ENCODE measurements at regions not wholly inside any gene's neighbourhood (a gene's known extent, or its start where the extent isn't known, plus 50 kb on each side); places are given as distances from the start of the nearest gene placed in this dataset.
"Not testable (repeated sequence)": the region's sequence is repeated elsewhere in the genome, so short reads cannot be mapped to it uniquely, and the experiment has no call there.

DNA sequence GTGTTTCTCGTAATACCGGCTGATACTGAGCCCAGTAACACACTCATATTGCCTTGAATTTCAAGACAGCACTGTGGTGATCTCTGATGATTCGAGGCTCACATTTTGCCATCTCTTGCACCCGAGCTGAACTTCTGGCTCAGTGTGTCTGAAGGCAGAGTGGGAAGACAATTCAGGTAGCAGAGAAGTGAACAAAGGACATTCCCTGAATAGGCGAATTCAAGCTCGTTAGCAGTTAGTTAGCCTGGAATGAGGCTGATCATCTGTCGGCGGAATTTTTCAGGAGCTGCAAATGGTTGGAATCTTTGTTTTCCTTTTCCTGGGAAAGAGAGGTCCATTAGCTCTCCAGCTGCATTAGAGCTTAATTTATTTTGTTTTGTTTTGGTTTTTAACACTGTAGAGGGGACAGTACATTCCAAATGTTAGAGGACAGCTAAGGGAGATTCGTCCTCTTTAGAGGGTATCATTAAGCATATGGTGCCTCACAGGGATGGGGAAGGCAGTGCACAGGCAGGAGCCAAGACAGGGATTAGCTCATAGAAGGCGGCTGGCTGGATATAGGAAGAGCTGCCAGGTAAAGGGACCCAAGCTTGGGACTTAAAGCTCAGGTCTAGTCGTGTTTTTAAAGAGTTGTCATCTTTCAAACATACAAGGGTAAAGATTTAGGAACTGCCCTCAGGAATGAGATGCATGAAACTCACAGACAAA lies 119.7 kb upstream of the DLG1 start:
- Histone ChIP-seq H3K36me3 (no peaks in the 10 kb centered on the region), H3K4me1 (no peaks in the 10 kb centered on the region), H3K27ac (no peak overlapping the region), H3K27me3 (no peaks in the 10 kb centered on the region), H3K9me3 (no peaks in the 10 kb centered on the region), H3K4me3 (no peak overlapping the region)
- WGBS (ENCODE audit: insufficient coverage, low coverage, low lambda C conversion rate, missing lambda C conversion rate): 54% methylated on average over 8 of the region's 11 CpGs
- ATAC-seq: no peak
- intact Hi-C loops (cut with DNase I): no loop called here
- TF ChIP-seq POLR2A (IDR thresholded peaks at IDR 0.05): no peak
- TF ChIP-seq, protein P1, sequence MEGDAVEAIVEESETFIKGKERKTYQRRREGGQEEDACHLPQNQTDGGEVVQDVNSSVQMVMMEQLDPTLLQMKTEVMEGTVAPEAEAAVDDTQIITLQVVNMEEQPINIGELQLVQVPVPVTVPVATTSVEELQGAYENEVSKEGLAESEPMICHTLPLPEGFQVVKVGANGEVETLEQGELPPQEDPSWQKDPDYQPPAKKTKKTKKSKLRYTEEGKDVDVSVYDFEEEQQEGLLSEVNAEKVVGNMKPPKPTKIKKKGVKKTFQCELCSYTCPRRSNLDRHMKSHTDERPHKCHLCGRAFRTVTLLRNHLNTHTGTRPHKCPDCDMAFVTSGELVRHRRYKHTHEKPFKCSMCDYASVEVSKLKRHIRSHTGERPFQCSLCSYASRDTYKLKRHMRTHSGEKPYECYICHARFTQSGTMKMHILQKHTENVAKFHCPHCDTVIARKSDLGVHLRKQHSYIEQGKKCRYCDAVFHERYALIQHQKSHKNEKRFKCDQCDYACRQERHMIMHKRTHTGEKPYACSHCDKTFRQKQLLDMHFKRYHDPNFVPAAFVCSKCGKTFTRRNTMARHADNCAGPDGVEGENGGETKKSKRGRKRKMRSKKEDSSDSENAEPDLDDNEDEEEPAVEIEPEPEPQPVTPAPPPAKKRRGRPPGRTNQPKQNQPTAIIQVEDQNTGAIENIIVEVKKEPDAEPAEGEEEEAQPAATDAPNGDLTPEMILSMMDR (IDR thresholded peaks at IDR 0.05): no peak
- DNase-seq: no peak

DNA sequence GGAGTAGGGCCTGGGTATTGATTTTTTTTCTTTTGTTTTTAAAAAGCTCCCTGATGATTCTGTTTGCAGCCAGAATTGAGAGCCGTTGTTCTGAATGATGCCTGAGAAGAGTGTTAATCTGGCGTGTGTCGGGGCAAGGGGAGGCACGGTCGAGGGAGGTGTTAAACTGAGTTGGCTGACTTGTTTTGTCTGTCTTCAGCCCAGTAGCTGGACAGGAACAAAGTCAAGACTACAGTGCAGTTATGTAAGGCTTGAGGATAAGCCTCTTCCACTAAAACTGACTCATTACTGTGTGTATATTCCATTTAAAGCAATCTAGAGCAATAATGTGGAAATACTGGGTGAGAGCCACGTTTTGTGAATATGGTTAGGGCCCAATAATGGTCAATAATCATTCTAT lies 119.0 kb upstream of the DLG1 start:
- Histone ChIP-seq H3K9me3 (no peaks in the 10 kb centered on the region), H3K27ac (no peak overlapping the region), H3K4me1 (no peaks in the 10 kb centered on the region), H3K36me3 (no peaks in the 10 kb centered on the region), H3K27me3 (no peaks in the 10 kb centered on the region), H3K4me3 (no peak overlapping the region)
- DNase-seq: no peak
- TF ChIP-seq POLR2A (IDR thresholded peaks at IDR 0.05): no peak
- TF ChIP-seq, protein P1 (IDR thresholded peaks at IDR 0.05): no peak
- ATAC-seq: peak; percentile 44 to 74 (median 51)
- intact Hi-C loops (cut with DNase I): no loop called here
- WGBS (ENCODE audit: insufficient coverage, low coverage, low lambda C conversion rate, missing lambda C conversion rate): 22% methylated on average over 5 of the region's 6 CpGs

DNA sequence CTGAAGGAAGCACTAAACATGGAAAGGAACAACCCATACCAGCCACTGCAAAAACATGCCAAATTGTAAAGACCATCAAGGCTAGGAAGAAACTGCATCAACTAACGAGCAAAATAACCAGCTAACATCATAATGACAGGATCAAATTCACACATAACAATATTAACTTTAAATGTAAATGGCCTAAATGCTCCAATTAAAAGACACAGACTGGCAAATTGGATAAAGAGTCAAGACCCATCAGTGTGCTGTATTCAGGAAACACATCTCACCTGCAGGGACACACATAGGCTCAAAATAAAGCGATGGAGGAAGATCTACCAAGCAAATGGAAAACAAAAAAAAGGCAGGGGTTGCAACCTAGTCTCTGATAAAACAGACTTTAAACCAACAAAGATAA lies 113.5 kb upstream of the DLG1 start:
- 72% methylated on average over 2 of the region's 2 CpGs for WGBS (ENCODE audit: insufficient coverage, low coverage, low lambda C conversion rate, missing lambda C conversion rate)
- H3K4me1 ChIP-seq; H3K9me3 ChIP-seq; intact Hi-C loops (cut with DNase I); ATAC-seq; H3K4me3 ChIP-seq; DNase-seq; H3K36me3 ChIP-seq; H3K27me3 ChIP-seq; H3K27ac ChIP-seq: not testable (repeated sequence)

DNA sequence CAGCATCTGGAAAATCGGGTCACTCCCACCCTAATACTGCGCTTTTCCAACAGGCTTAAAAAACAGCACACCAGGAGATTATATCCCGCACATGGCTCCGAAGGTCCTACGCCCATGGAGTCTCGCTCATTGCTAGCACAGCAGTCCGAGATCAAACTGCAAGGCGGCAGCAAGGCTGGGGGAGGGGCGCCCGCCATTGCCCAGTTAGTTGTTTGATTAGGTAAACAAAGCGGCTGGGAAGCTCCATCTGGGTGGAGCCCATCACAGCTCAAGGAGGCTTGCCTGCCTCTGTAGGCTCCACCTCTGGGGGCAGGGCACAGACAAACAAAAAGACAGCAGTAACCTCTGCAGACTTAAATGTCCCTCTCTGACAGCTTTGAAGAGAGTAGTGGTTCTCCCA lies 111.8 kb upstream of the DLG1 start:
- WGBS (ENCODE audit: insufficient coverage, low coverage, low lambda C conversion rate, missing lambda C conversion rate): 93% methylated on average over 7 of the region's 11 CpGs
- DNase-seq; intact Hi-C loops (cut with DNase I); ATAC-seq; H3K4me3 ChIP-seq; H3K27ac ChIP-seq; H3K27me3 ChIP-seq; H3K36me3 ChIP-seq; H3K9me3 ChIP-seq; H3K4me1 ChIP-seq: not testable (repeated sequence)

DNA sequence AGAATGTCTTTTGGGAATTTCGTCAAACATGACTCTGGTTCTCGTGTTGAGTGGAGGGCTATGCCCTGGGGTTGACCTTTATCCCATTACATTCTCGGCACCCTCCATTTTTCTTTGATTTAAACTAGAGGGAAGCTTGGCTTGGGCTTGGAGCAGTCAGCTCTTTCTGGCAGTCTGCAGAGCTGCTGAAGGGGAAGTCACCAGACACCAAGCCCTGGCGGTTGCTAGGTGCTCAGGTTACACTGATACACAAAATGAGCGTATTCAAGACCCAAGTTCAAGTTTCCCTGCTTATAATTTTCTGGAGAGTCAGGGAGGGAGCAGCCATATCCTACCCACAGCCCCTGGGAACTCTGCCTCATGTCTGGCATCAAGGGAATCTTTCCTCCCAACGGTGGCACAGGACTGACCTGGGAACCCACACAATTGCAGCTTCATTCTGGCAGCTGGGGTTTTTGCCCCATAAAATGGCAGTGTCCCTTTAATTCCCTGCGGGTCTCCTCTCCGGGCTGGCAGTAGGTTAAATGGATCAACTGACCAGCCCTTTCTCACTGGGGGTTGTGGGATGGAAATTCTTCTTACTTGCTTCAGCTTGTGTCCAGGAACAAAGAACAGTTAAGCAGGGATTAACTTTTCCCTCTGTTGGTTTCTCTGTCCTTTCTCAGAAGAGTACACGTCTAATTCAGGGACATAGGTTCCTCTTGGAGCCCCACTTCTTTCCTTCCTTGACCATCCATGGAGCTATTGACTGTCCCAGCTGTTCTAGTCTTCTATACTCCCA lies 110.0 kb upstream of the DLG1 start:
- ATAC-seq: no peak
- intact Hi-C loops (cut with DNase I): no loop called here

More for the DNA sequence above, 110.0 kb upstream of the DLG1 start:
- Histone ChIP-seq H3K36me3 (no peaks in the 10 kb centered on the region), H3K9me3 (no peaks in the 10 kb centered on the region), H3K27ac (no peak overlapping the region), H3K4me3 (no peak overlapping the region), H3K4me1 (no peaks in the 10 kb centered on the region), H3K27me3 (no peaks in the 10 kb centered on the region)
- DNase-seq: no peak
- TF ChIP-seq, protein P1 (IDR thresholded peaks at IDR 0.05): no peak
- TF ChIP-seq POLR2A (IDR thresholded peaks at IDR 0.05): no peak
- 73% methylated on average over 6 of the region's 9 CpGs for WGBS (ENCODE audit: insufficient coverage, low coverage, low lambda C conversion rate, missing lambda C conversion rate)
